DND-41 (cell line): ENCODE measurements at regions not wholly inside any gene's neighbourhood (a gene's known extent, or its start where the extent isn't known, plus 50 kb on each side); places are given as distances from the start of the nearest gene placed in this dataset.
A peak's percentile ranks its signal among the peaks of the same experiment; 100 is the strongest.
"Not testable (repeated sequence)": the region's sequence is repeated elsewhere in the genome, so short reads cannot be mapped to it uniquely, and the experiment has no call there.

Experiments used
- ATAC-seq: fragments of 200-7000 bp; cut with Tn5 transposase; 3 replicates; pipeline ENCODE4 v1.9.1; 2021; ENCODE audit warnings: low read depth; ENCODE audit not compliant: insufficient read depth
- DNase-seq: peaks from one replicate; pipeline ENCODE4 v3.0.0-alpha.2; 2020
- H2AFZ ChIP-seq: 2 replicates; pipeline ENCODE4 v1.6.0; 2012; ENCODE audit warnings: low read depth, low read length
- H3K27ac ChIP-seq: 2 replicates; pipeline ENCODE4 v1.5.1; 2012; ENCODE audit warnings: low read length, inconsistent platforms
- H3K27me3 ChIP-seq: fragments of 200-600 bp; sonication (generic); 2 replicates; pipeline ENCODE4 v1.6.0; 2012; ENCODE audit warnings: low read length, mild to moderate bottlenecking, inconsistent platforms; ENCODE audit not compliant: insufficient read depth, poor library complexity
- H3K36me3 ChIP-seq: 2 replicates; pipeline ENCODE4 v1.5.1; 2012; ENCODE audit warnings: low read length, inconsistent platforms; ENCODE audit not compliant: insufficient read depth
- H3K4me1 ChIP-seq: 2 replicates; pipeline ENCODE4 v1.5.1; 2012; ENCODE audit warnings: mild to moderate bottlenecking, low read length; ENCODE audit not compliant: insufficient read depth
- H3K4me2 ChIP-seq: 2 replicates; pipeline ENCODE4 v1.6.0; 2012; ENCODE audit warnings: mild to moderate bottlenecking, moderate library complexity, low read length, inconsistent platforms; ENCODE audit not compliant: insufficient read depth
- H3K4me3 ChIP-seq, 2 experiments: fragments of 200-600 bp in 1 of 2; shearing (Covaris generic) in 1 of 2; 2 replicates each; pipeline ENCODE4 v1.5.1; 2012 to 2016; ENCODE audit warnings: inconsistent platforms in 2 of 2, low read length in 2 of 2, mild to moderate bottlenecking in 2 of 2, low read depth in 1 of 2, moderate library complexity in 1 of 2
- H3K79me2 ChIP-seq: 2 replicates; pipeline ENCODE4 v1.6.0; 2012; ENCODE audit warnings: low read length, inconsistent platforms; ENCODE audit not compliant: insufficient read depth
- H3K9ac ChIP-seq: 2 replicates; pipeline ENCODE4 v1.6.0; 2012; ENCODE audit warnings: low read depth, mild to moderate bottlenecking, inconsistent platforms, low read length, moderate library complexity
- H3K9me3 ChIP-seq: 2 replicates; pipeline ENCODE4 v1.5.1; 2012; ENCODE audit warnings: low read length, moderate library complexity, mild to moderate bottlenecking, inconsistent platforms; ENCODE audit not compliant: insufficient read depth, severe bottlenecking
- H4K20me1 ChIP-seq: 2 replicates; pipeline ENCODE4 v1.6.0; 2012; ENCODE audit warnings: low read length; ENCODE audit not compliant: insufficient read depth
- CTCF ChIP-seq: IDR thresholded peaks from 2 replicates; pipeline ENCODE4 v1.5.1; 2012; ENCODE audit warnings: borderline replicate concordance, low read length, moderate library complexity, mild to moderate bottlenecking; ENCODE audit not compliant: poor library complexity, severe bottlenecking; ENCODE audit errors: extremely low read depth
- EZH2 ChIP-seq: IDR thresholded peaks from 3 replicates; pipeline ENCODE4 v1.6.1; 2012; ENCODE audit warnings: borderline replicate concordance, low read depth, mild to moderate bottlenecking, moderate library complexity, low read length, inconsistent platforms; ENCODE audit not compliant: severe bottlenecking

DNA sequence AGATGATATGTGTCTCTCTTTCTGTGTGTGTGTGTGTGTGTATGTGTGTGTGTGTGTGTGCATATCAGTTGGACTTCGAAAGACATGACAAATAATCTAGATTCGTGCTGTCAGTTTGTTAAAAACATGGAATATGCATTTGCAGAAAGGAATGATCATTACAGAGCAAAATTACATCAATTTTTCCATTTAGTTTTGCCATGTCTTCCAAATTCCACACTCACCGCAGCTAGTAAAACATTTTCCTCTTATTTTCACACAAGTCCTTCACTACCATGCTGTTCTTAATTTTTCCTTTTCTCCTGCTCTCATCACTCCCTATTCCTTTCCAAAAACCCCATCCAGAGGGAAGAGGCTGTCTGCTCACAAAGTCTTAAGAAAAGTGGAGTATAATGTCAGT lies 1191.4 kb upstream of the SLC39A10 start:
- H3K9me3 ChIP-seq, result no peaks in the 10 kb centered on the region
- no peaks in the 10 kb centered on the region for H3K27me3 ChIP-seq
- no peak overlapping the region for H3K27ac ChIP-seq
- H3K4me1 ChIP-seq, result no peaks in the 10 kb centered on the region
- no peak overlapping the region for H3K9ac ChIP-seq
- DNase-seq (no peak), ATAC-seq (no peak)
- no peaks in the 10 kb centered on the region for H3K36me3 ChIP-seq
- no peak overlapping the region for H3K4me3 ChIP-seq
- no peaks in the 10 kb centered on the region for H3K79me2 ChIP-seq
- no peak for TF ChIP-seq CTCF
- TF ChIP-seq EZH2, result no peak
- H4K20me1 ChIP-seq, result no peaks in the 10 kb centered on the region
- H3K4me2 ChIP-seq, result no peak overlapping the region
- no peak overlapping the region for H2AFZ ChIP-seq

- peak; percentile 58; the same call in 2 of the 3 replicates for ATAC-seq
These were observed 1191.9 kb upstream of the SLC39A10 start for GRCh38 chr2:194464964-194465638.

DNA sequence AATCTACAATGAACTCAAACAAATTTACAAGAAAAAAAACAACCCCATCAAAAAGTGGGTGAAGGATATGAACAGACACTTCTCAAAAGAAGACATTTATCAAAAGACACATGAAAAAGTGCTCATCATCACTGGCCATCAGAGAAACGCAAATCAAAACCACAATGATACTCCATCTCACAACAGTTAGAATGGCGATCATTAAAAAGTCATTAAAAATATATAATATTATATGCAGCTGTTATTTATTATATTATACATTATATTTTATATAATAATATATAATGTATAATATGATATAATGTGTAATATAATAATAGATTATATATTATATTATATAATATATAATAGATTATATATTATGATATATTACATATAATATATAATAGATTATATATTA lies 1194.1 kb upstream of the SLC39A10 start:
- not testable (repeated sequence) for H3K9ac ChIP-seq, H2AFZ ChIP-seq, H4K20me1 ChIP-seq, H3K36me3 ChIP-seq, H3K79me2 ChIP-seq, H3K4me3 ChIP-seq, H3K27ac ChIP-seq, H3K4me2 ChIP-seq, H3K9me3 ChIP-seq, ATAC-seq, H3K27me3 ChIP-seq, DNase-seq, H3K4me1 ChIP-seq

More at GRCh38 chr2:194464964-194465638, 1191.9 kb upstream of the SLC39A10 start:
- no peak overlapping the region for H3K4me2 ChIP-seq
- no peak overlapping the region for H3K27ac ChIP-seq
- H3K9ac ChIP-seq, result no peak overlapping the region
- TF ChIP-seq EZH2 (no peak), CTCF (no peak)
- no peak overlapping the region for H3K4me3 ChIP-seq
- H3K27me3 ChIP-seq, result no peaks in the 10 kb centered on the region
- no peak overlapping the region for H2AFZ ChIP-seq
- no peaks in the 10 kb centered on the region for H3K36me3 ChIP-seq
- no peaks in the 10 kb centered on the region for H4K20me1 ChIP-seq
- no peaks in the 10 kb centered on the region for H3K79me2 ChIP-seq
- H3K9me3 ChIP-seq, result no peaks in the 10 kb centered on the region
- no peaks in the 10 kb centered on the region for H3K4me1 ChIP-seq
- DNase-seq, result no peak

GRCh38 chr2:194455358-194455757 lies 1201.7 kb upstream of the SLC39A10 start:
- ATAC-seq (no peak), DNase-seq (no peak)
- Histone ChIP-seq H3K79me2 (no peaks in the 10 kb centered on the region), H3K9me3 (no peaks in the 10 kb centered on the region), H3K27ac (no peak overlapping the region), H3K9ac (no peak overlapping the region), H3K36me3 (no peaks in the 10 kb centered on the region), H3K4me3 (no peak overlapping the region), H3K27me3 (no peaks in the 10 kb centered on the region), H2AFZ (no peak overlapping the region), H3K4me2 (no peak overlapping the region), H4K20me1 (no peaks in the 10 kb centered on the region), H3K4me1 (no peaks in the 10 kb centered on the region)
- TF ChIP-seq CTCF, result no peak
- TF ChIP-seq EZH2, result no peak
